B cell (primary cell): ENCODE measurements at regions not wholly inside any gene's neighbourhood (a gene's known extent, or its start where the extent isn't known, plus 50 kb on each side); places are given as distances from the start of the nearest gene placed in this dataset.

Experiments used
- ATAC-seq: fragments of 200-7000 bp; cut with Tn5 transposase; one replicate; pipeline ENCODE4 v1.10.0; 2021; ENCODE audit warnings: low read depth, mild to moderate bottlenecking, moderate number of reproducible peaks, moderate library complexity
- CTCF ChIA-PET: fragments of 350-600 bp; sonication (Branson Sonifier 250); formaldehyde crosslinking; loops from one replicate; lab custom pipeline; 2021; ENCODE audit warnings: antibody characterized with exemption, inconsistent platforms; lab: Charles Lee
- POLR2A ChIA-PET: fragments of 350-600 bp; sonication (Branson Sonifier 250); formaldehyde crosslinking; loops from one replicate; lab custom pipeline; 2021; ENCODE audit warnings: antibody characterized with exemption; lab: Charles Lee
- DNase-seq: peaks from one replicate; pipeline ENCODE4 v3.0.0; 2013
- H2AFZ ChIP-seq: 2 replicates; pipeline ENCODE4 v1.6.1; 2012; ENCODE audit warnings: mild to moderate bottlenecking, low read depth, low read length; ENCODE audit not compliant: insufficient read depth, poor library complexity, severe bottlenecking
- H3K27ac ChIP-seq, 2 donors: 1 replicate in 1 of 2; 2 replicates in 1 of 2; pipeline ENCODE4 v1.5.1; 2012 to 2013; ENCODE audit warnings: low read length in 2 of 2, mild to moderate bottlenecking in 2 of 2, moderate library complexity in 1 of 2
- H3K27me3 ChIP-seq, 4 experiments: fragments of 200-600 bp in 1 of 4; sonication (generic) in 1 of 4; replicated peaks in 1 of 4; 1 replicate in 2 of 4; 2 replicates in 2 of 4; pipeline versions ENCODE4 v1.6.1 to v1.7.0; 2013 to 2016; ENCODE audit warnings: low read length in 3 of 4, mild to moderate bottlenecking in 2 of 4, mixed read lengths in 1 of 4, moderate library complexity in 1 of 4; ENCODE audit not compliant: insufficient read depth in 4 of 4, control insufficient read depth in 3 of 4; ENCODE audit errors: control extremely low read depth in 1 of 4
- H3K36me3 ChIP-seq, 2 experiments: replicated peaks in 1 of 2; 1 replicate in 1 of 2; 2 replicates in 1 of 2; pipeline versions ENCODE4 v1.6.1 to v1.7.1; 2013; ENCODE audit warnings: low read length in 1 of 2; ENCODE audit not compliant: insufficient read depth in 2 of 2, control insufficient read depth in 1 of 2; ENCODE audit errors: control extremely low read depth in 1 of 2, extremely low read depth in 1 of 2
- H3K4me1 ChIP-seq, 2 donors: fragments of 200-600 bp in 1 of 2; sonication (generic) in 1 of 2; 1 replicate in 1 of 2; 2 replicates in 1 of 2; pipeline versions ENCODE4 v1.5.1 to v1.6.1; 2013 to 2017; ENCODE audit warnings: low read length in 2 of 2; ENCODE audit not compliant: control insufficient read depth in 2 of 2, insufficient read depth in 2 of 2
- H3K4me2 ChIP-seq: replicated peaks from 2 replicates; pipeline ENCODE3; 2012; ENCODE audit warnings: mild to moderate bottlenecking, low read depth, low read length; ENCODE audit not compliant: poor library complexity, severe bottlenecking
- H3K4me3 ChIP-seq, 5 experiments: fragments of 200-600 bp in 1 of 5; sonication (generic) in 1 of 5; 1 replicate in 3 of 5; 2 replicates in 2 of 5; pipeline versions ENCODE4 v1.5.1 to v1.7.0; 2011 to 2016; ENCODE audit warnings: low read length in 4 of 5, mild to moderate bottlenecking in 4 of 5, low read depth in 2 of 5, control low read depth in 1 of 5, moderate library complexity in 1 of 5; ENCODE audit not compliant: insufficient read depth in 1 of 5; ENCODE audit errors: control extremely low read depth in 1 of 5, extremely low read depth in 1 of 5
- H3K79me2 ChIP-seq: fragments of 200-600 bp; sonication (generic); one replicate; pipeline ENCODE4 v1.6.0; 2016; ENCODE audit warnings: low read length; ENCODE audit not compliant: control insufficient read depth, insufficient read depth
- H3K9ac ChIP-seq: fragments of 200-600 bp; sonication (generic); 2 replicates; pipeline ENCODE4 v1.6.1; 2017; ENCODE audit warnings: mild to moderate bottlenecking, low read length, moderate library complexity
- H3K9me3 ChIP-seq, 3 donors: one replicate each; pipeline versions ENCODE4 v1.6.1 to v1.7.1; 2013; ENCODE audit warnings: low read length in 2 of 3; ENCODE audit not compliant: control insufficient read depth in 2 of 3, insufficient read depth in 1 of 3; ENCODE audit errors: control extremely low read depth in 1 of 3
- H4K20me1 ChIP-seq: 2 replicates; pipeline ENCODE4 v1.6.0; 2012; ENCODE audit warnings: mild to moderate bottlenecking, low read length; ENCODE audit not compliant: insufficient read depth, control insufficient read depth, poor library complexity, severe bottlenecking
- H3K27ac Mint-ChIP-seq: one replicate; pipeline ENCODE4 v1.8.0; 2021; ENCODE audit warnings: mixed read lengths
- H3K27me3 Mint-ChIP-seq: one replicate; pipeline ENCODE4 v1.8.0; 2021; ENCODE audit warnings: mixed read lengths
- H3K4me1 Mint-ChIP-seq: one replicate; pipeline ENCODE4 v1.8.0; 2021; ENCODE audit warnings: mixed read lengths
- H3K4me3 Mint-ChIP-seq: one replicate; pipeline ENCODE4 v1.8.0; 2021; ENCODE audit warnings: mixed read lengths
- H3K9me3 Mint-ChIP-seq: one replicate; pipeline ENCODE4 v1.8.0; 2022; ENCODE audit warnings: mixed read lengths; ENCODE audit not compliant: insufficient read depth
- CTCF ChIP-seq: fragments of 200-600 bp; IDR thresholded peaks from one replicate; pipeline ENCODE4 v1.8.0; 2022; ENCODE audit warnings: antibody characterized with exemption, mild to moderate bottlenecking
- EZH2 ChIP-seq: IDR thresholded peaks from 2 replicates; pipeline ENCODE4 v1.6.1; 2012; ENCODE audit warnings: borderline replicate concordance, low read depth, mild to moderate bottlenecking, moderate library complexity, low read length; ENCODE audit not compliant: insufficient read depth, poor library complexity, severe bottlenecking
- WGBS: methylation state at CpG from one replicate; pipeline ENCODE4 v1.1.5; 2013; ENCODE audit warnings: missing lambda C conversion rate; ENCODE audit not compliant: insufficient coverage; 5-methylcytosine and 5-hydroxymethylcytosine counted together
- intact Hi-C: fragments of 100-400 bp; cut with micrococcal nuclease; formaldehyde crosslinking; loops from one replicate; pipeline ENCODE4 v1.10.0; 2022

DNA sequence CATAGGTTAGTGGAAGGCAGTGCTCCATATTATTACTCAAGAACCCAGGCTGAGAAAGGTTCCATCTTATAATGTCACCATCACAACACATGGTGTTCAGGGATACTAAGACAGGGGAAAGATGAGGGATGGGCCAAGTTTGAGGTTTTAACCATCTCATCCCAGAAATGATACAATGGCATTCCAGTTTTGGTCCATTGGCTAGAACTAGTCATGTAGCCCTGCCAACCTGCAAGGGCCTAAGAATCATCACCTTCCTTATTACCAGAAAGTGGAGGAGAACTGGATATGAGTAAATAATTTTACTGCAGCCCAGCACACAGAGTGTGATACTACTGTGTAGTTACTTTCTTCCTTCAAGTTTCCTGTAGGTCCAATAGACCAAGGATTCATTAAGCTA, 144.5 kb upstream of the ABCA1 start:
- Mint-ChIP-seq H3K4me3 (no peak overlapping the region), H3K27me3 (no peaks in the 10 kb centered on the region), H3K4me1 (no peaks in the 10 kb centered on the region), H3K9me3 (no peaks in the 10 kb centered on the region), H3K27ac (no peak overlapping the region)
- CTCF ChIA-PET, result no interaction called here
- ATAC-seq, result no peak
- intact Hi-C loops, result no loop called here
- no peak overlapping the region for H3K4me3 ChIP-seq
- H3K9me3 ChIP-seq, result no peaks in the 10 kb centered on the region
- no peaks in the 10 kb centered on the region for H3K36me3 ChIP-seq
- H2AFZ ChIP-seq, result no peak overlapping the region
- no peaks in the 10 kb centered on the region for H3K79me2 ChIP-seq
- DNase-seq, result no peak
- no peaks in the 10 kb centered on the region for H3K4me1 ChIP-seq
- POLR2A ChIA-PET, result no interaction called here
- no peaks in the 10 kb centered on the region for H4K20me1 ChIP-seq
- no peaks in the 10 kb centered on the region for H3K27me3 ChIP-seq
- no peak overlapping the region for H3K9ac ChIP-seq
- TF ChIP-seq CTCF (no peak), EZH2 (no peak)
- H3K4me2 ChIP-seq, result no peak overlapping the region
- H3K27ac ChIP-seq, result no peak overlapping the region

DNA sequence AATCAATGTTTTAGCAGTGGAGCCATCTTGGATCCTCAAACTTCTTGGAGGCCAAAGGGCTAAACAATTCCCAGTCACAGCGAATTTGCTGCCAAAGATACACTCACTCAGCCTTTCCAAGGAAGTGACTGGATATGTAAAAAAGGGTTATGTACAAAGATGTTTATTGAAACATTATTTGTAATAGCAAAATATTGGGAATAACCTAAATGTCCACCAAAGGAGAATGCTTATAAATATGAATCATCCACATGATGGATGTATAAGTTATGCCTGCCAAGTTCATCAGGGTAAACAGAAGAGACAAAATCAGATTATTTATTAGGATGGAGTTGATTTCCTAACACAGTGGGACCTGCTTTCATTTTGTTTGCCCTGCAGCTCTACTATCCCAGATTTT, 145.2 kb upstream of the ABCA1 start:
- no peaks in the 10 kb centered on the region for H3K9me3 Mint-ChIP-seq
- H3K79me2 ChIP-seq, result no peaks in the 10 kb centered on the region
- ATAC-seq (no peak), DNase-seq (no peak)
- H2AFZ ChIP-seq, result no peak overlapping the region
- no peaks in the 10 kb centered on the region for H3K27me3 ChIP-seq
- no peak overlapping the region for H3K27ac Mint-ChIP-seq
- H3K27ac ChIP-seq, result no peak overlapping the region
- no peaks in the 10 kb centered on the region for H3K27me3 Mint-ChIP-seq
- no peaks in the 10 kb centered on the region for H3K4me1 ChIP-seq
- no peak for TF ChIP-seq EZH2
- no peak for TF ChIP-seq CTCF
- H3K9ac ChIP-seq, result no peak overlapping the region
- no peaks in the 10 kb centered on the region for H4K20me1 ChIP-seq
- no peak overlapping the region for H3K4me2 ChIP-seq
- no CpG with 5 or more reads among the region's 1 CpG for WGBS
- no peak overlapping the region for H3K4me3 Mint-ChIP-seq
- intact Hi-C loops, result no loop called here
- H3K36me3 ChIP-seq, result no peaks in the 10 kb centered on the region
- no peaks in the 10 kb centered on the region for H3K4me1 Mint-ChIP-seq
- POLR2A ChIA-PET, result no interaction called here
- CTCF ChIA-PET, result no interaction called here
- H3K4me3 ChIP-seq, result no peak overlapping the region
- no peaks in the 10 kb centered on the region for H3K9me3 ChIP-seq
